HFFc6 (cell line): ENCODE measurements at regions not wholly inside any gene's neighbourhood (a gene's known extent, or its start where the extent isn't known, plus 50 kb on each side); places are given as distances from the start of the nearest gene placed in this dataset.

ENCODE experiments used
- DNase-seq: peaks from one replicate; pipeline ENCODE4 v3.0.0-alpha.2; 2018
- H3K27ac Mint-ChIP-seq: 2 replicates; pipeline ENCODE4 v1.8.0; 2020; ENCODE audit warnings: mild to moderate bottlenecking, mixed read lengths
- H3K27me3 Mint-ChIP-seq: 2 replicates; pipeline ENCODE4 v1.8.0; 2021; ENCODE audit warnings: mild to moderate bottlenecking, moderate library complexity, mixed read lengths; ENCODE audit not compliant: insufficient read depth
- H3K36me3 Mint-ChIP-seq: 2 replicates; pipeline ENCODE4 v1.8.0; 2021; ENCODE audit warnings: low read depth, mixed read lengths
- H3K4me1 Mint-ChIP-seq: 2 replicates; pipeline ENCODE4 v1.8.0; 2020; ENCODE audit warnings: low read depth, mixed read lengths
- H3K4me3 Mint-ChIP-seq: 2 replicates; pipeline ENCODE4 v1.8.0; 2020; ENCODE audit warnings: mild to moderate bottlenecking, moderate library complexity, mixed read lengths
- H3K9me3 Mint-ChIP-seq: 2 replicates; pipeline ENCODE4 v1.8.0; 2020; ENCODE audit warnings: mild to moderate bottlenecking, mixed read lengths
- TF ChIP-seq, protein P1 (sequence below): fragments of 200-600 bp; sonication (generic); IDR thresholded peaks from 2 replicates; pipeline ENCODE4 v1.5.0; 2021; ENCODE audit warnings: antibody characterized with exemption, mild to moderate bottlenecking

DNA sequence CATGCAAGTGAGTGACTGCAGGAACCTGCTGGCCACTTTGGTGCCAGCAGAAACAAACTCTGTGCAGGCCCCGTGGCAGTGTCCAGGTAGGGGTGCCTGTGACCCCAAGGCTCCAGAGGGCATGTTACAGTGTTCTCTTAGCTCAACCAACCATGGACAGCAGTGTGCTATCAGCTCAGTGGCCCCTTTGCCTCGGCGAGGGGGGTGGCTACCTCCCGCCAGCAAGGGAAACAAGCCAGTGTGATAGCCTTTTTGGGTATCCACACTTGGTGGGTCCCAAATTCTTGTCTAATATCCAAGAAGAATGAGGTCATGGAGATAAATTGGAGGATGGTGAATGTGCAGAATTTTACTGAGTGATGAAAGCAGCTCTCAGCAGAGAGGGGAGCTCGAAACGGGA is 298.6 kb upstream of the SLC30A5 start:
- Mint-ChIP-seq H3K27me3 (no peaks in the 10 kb centered on the region; the same call in 1 of the 2 replicates), H3K4me1 (no peaks in the 10 kb centered on the region), H3K36me3 (no peaks in the 10 kb centered on the region), H3K9me3 (no peaks in the 10 kb centered on the region), H3K4me3 (no peak overlapping the region), H3K27ac (no peak overlapping the region)
- TF ChIP-seq, protein P1, sequence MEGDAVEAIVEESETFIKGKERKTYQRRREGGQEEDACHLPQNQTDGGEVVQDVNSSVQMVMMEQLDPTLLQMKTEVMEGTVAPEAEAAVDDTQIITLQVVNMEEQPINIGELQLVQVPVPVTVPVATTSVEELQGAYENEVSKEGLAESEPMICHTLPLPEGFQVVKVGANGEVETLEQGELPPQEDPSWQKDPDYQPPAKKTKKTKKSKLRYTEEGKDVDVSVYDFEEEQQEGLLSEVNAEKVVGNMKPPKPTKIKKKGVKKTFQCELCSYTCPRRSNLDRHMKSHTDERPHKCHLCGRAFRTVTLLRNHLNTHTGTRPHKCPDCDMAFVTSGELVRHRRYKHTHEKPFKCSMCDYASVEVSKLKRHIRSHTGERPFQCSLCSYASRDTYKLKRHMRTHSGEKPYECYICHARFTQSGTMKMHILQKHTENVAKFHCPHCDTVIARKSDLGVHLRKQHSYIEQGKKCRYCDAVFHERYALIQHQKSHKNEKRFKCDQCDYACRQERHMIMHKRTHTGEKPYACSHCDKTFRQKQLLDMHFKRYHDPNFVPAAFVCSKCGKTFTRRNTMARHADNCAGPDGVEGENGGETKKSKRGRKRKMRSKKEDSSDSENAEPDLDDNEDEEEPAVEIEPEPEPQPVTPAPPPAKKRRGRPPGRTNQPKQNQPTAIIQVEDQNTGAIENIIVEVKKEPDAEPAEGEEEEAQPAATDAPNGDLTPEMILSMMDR, result no peak
- no peak for DNase-seq

DNA sequence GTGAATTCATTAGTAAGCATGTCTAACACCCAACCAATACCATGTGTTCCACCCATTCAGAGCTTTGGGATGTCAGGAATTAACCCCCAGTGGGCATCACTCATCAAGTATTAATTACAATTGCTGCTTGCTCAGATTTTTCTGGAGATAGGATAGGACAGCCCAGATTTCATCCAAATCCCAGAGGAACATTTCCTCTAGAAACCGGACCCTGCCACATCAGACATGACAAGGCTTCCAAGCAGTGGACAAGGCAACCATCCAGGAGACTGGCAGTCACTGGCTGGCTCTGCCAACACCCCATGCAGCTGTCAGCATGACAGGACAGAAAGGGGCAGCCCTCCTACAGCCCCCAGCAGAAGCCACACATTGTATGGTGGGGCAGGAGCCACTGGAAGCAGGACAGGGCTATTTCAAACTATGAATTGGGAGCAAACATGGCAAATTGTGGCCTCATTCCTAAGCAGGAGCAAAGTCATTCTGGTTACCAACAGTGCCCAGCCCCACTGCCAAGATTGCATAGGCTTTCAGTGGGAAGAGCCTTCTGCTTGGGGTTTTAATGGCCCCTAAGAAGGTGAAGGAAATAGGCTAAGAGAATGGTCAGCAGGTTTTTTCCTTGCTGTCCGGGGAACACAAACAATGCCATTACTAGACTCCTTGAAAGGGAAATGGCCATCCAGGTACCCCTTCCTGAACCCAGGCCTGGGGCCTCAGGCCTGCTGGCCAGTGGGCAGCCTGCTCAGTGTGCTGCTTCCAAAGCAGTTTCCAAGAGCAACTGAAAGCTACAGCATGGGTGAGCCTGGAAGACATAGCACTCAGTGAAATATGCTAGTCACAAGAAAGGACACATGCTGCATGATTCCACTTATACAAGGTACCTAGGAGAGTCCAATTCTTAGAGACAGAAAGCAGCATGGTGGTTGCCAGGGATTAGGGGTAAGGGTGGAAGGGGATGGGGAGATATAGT is 294.7 kb upstream of the SLC30A5 start:
- Mint-ChIP-seq H3K27me3 (peaks cover 2% of the 10 kb centered on the region), H3K9me3 (no peaks in the 10 kb centered on the region; the same call in 1 of the 2 replicates), H3K27ac (no peak overlapping the region), H3K4me3 (no peak overlapping the region), H3K36me3 (no peaks in the 10 kb centered on the region), H3K4me1 (no peaks in the 10 kb centered on the region)
- DNase-seq, result no peak
- TF ChIP-seq, protein P1, result no peak

DNA sequence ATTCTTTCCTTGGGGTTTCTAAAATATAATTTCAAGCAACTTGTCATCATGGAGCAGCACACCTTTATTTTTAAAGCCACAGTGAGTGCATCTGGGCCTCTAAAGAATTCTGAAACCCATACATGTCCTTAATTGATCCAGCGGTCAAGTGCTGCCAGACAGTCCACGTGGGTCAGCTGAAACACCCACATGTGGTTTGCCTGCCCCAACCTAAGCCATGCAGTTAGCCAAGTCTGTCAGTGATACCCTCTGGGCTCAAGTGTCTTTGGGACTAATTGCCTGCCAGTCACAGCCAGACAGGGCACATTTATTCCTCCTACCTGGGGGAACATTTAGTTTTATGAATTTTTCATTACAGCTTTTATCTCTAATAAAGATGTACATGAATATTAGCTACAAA is 291.4 kb upstream of the SLC30A5 start:
- no peaks in the 10 kb centered on the region for H3K4me1 Mint-ChIP-seq
- H3K27ac Mint-ChIP-seq, result no peak overlapping the region
- H3K36me3 Mint-ChIP-seq, result peaks cover 5% of the 10 kb centered on the region; the same call in 1 of the 2 replicates
- no peak overlapping the region for H3K4me3 Mint-ChIP-seq
- peaks cover 10% of the 10 kb centered on the region for H3K9me3 Mint-ChIP-seq
- H3K27me3 Mint-ChIP-seq, result peaks cover 2% of the 10 kb centered on the region; the same call in 1 of the 2 replicates
- TF ChIP-seq, protein P1, result no peak
- no peak for DNase-seq

- Mint-ChIP-seq H3K27ac (no peak overlapping the region), H3K27me3 (peaks cover 2% of the 10 kb centered on the region; the same call in 1 of the 2 replicates), H3K4me1 (no peaks in the 10 kb centered on the region), H3K9me3 (peaks cover 10% of the 10 kb centered on the region), H3K36me3 (peaks cover 5% of the 10 kb centered on the region; the same call in 1 of the 2 replicates), H3K4me3 (no peak overlapping the region)
- TF ChIP-seq, protein P1, result no peak
- no peak for DNase-seq
Measured at GRCh38 chr5:68803881-68804319, 289.9 kb upstream of the SLC30A5 start.

DNA sequence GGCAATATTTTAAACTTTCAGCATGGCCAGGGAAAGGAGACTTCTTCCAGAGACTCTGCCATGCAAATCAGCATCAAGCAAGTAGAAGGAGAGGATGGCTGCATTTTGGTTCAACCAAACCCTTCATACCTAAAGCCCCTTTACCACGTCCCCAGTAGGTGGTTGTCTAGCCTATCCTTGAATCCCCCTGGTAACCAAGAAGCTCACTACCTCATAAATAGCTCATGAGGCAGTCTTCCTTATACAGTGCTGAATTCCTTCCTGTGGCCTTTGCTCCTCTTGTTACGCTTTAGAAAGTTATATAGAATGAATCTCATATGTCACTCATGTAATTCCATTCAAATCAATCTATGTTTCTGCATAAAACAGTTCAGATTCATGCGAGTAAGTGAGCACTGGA is 289.5 kb upstream of the SLC30A5 start:
- no peaks in the 10 kb centered on the region for H3K4me1 Mint-ChIP-seq
- peaks cover 5% of the 10 kb centered on the region; the same call in 1 of the 2 replicates for H3K36me3 Mint-ChIP-seq
- H3K9me3 Mint-ChIP-seq, result peaks cover 10% of the 10 kb centered on the region
- H3K4me3 Mint-ChIP-seq, result no peak overlapping the region
- DNase-seq, result no peak
- H3K27ac Mint-ChIP-seq, result no peak overlapping the region
- TF ChIP-seq, protein P1, result no peak
- H3K27me3 Mint-ChIP-seq, result peaks cover 2% of the 10 kb centered on the region; the same call in 1 of the 2 replicates
